ENCODE measurements at regions not wholly inside any gene's neighbourhood (a gene's known extent, or its start where the extent isn't known, plus 50 kb on each side); places are given as distances from the start of the nearest gene placed in this dataset.

GRCh38 chr14:82313889-82314288, 780.2 kb upstream of the SEL1L start:
- TF ChIP-seq CTCF (IDR thresholded peaks at IDR 0.05), result no peak
- no peak for TF ChIP-seq POLR2A (IDR thresholded peaks at IDR 0.05)
